Liver (tissue), 3 donors: ENCODE measurements at regions not wholly inside any gene's neighbourhood (a gene's known extent, or its start where the extent isn't known, plus 50 kb on each side); places are given as distances from the start of the nearest gene placed in this dataset.

ENCODE experiments used
- HNF4G ChIP-seq: IDR thresholded peaks from 2 replicates; pipeline ENCODE4 v1.6.1; 2016; ENCODE audit warnings: antibody characterized with exemption
- JUND ChIP-seq, 2 donors: IDR thresholded peaks; 2 replicates each; pipeline ENCODE4 v1.6.1; 2016; ENCODE audit warnings: antibody characterized with exemption in 2 of 2
- ZBTB33 ChIP-seq: IDR thresholded peaks from 2 replicates; pipeline ENCODE4 v1.6.1; 2016; ENCODE audit warnings: antibody characterized with exemption
- TF ChIP-seq, protein P1 (sequence below): fragments of 150-350 bp; IDR thresholded peaks from 2 replicates; pipeline ENCODE4 v1.5.1; 2017; ENCODE audit warnings: improper control_type of control experiment, low read depth, low read length; ENCODE audit not compliant: missing input control
- TF ChIP-seq, protein P2 (sequence below): IDR thresholded peaks from 2 replicates; pipeline ENCODE4 v1.6.1; 2016; ENCODE audit warnings: antibody characterized with exemption, mild to moderate bottlenecking
- donor health status: healthy.
- donor health status: healthy.

GRCh38 chr7:33751443-33751842 is 153.9 kb upstream of the BMPER start:
- TF ChIP-seq, protein P1, sequence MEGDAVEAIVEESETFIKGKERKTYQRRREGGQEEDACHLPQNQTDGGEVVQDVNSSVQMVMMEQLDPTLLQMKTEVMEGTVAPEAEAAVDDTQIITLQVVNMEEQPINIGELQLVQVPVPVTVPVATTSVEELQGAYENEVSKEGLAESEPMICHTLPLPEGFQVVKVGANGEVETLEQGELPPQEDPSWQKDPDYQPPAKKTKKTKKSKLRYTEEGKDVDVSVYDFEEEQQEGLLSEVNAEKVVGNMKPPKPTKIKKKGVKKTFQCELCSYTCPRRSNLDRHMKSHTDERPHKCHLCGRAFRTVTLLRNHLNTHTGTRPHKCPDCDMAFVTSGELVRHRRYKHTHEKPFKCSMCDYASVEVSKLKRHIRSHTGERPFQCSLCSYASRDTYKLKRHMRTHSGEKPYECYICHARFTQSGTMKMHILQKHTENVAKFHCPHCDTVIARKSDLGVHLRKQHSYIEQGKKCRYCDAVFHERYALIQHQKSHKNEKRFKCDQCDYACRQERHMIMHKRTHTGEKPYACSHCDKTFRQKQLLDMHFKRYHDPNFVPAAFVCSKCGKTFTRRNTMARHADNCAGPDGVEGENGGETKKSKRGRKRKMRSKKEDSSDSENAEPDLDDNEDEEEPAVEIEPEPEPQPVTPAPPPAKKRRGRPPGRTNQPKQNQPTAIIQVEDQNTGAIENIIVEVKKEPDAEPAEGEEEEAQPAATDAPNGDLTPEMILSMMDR: no peak
- TF ChIP-seq, protein P2, sequence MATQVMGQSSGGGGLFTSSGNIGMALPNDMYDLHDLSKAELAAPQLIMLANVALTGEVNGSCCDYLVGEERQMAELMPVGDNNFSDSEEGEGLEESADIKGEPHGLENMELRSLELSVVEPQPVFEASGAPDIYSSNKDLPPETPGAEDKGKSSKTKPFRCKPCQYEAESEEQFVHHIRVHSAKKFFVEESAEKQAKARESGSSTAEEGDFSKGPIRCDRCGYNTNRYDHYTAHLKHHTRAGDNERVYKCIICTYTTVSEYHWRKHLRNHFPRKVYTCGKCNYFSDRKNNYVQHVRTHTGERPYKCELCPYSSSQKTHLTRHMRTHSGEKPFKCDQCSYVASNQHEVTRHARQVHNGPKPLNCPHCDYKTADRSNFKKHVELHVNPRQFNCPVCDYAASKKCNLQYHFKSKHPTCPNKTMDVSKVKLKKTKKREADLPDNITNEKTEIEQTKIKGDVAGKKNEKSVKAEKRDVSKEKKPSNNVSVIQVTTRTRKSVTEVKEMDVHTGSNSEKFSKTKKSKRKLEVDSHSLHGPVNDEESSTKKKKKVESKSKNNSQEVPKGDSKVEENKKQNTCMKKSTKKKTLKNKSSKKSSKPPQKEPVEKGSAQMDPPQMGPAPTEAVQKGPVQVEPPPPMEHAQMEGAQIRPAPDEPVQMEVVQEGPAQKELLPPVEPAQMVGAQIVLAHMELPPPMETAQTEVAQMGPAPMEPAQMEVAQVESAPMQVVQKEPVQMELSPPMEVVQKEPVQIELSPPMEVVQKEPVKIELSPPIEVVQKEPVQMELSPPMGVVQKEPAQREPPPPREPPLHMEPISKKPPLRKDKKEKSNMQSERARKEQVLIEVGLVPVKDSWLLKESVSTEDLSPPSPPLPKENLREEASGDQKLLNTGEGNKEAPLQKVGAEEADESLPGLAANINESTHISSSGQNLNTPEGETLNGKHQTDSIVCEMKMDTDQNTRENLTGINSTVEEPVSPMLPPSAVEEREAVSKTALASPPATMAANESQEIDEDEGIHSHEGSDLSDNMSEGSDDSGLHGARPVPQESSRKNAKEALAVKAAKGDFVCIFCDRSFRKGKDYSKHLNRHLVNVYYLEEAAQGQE: no peak
- TF ChIP-seq ZBTB33 (no peak), HNF4G (no peak), JUND (IDR thresholded peaks at IDR 0.05) (no peak)
